NCI-H2107 treated with DMSO at 0.1 percent for 48 hours (cell line): ENCODE measurements at regions not wholly inside any gene's neighbourhood (a gene's known extent, or its start where the extent isn't known, plus 50 kb on each side); places are given as distances from the start of the nearest gene placed in this dataset.
"Not testable (repeated sequence)": the region's sequence is repeated elsewhere in the genome, so short reads cannot be mapped to it uniquely, and the experiment has no call there.

ENCODE experiments used
- DNase-seq: peaks from one replicate; lab custom pipeline; 2025; ENCODE audit not compliant: unreplicated experiment; lab: John Stamatoyannopoulos, UW

DNA sequence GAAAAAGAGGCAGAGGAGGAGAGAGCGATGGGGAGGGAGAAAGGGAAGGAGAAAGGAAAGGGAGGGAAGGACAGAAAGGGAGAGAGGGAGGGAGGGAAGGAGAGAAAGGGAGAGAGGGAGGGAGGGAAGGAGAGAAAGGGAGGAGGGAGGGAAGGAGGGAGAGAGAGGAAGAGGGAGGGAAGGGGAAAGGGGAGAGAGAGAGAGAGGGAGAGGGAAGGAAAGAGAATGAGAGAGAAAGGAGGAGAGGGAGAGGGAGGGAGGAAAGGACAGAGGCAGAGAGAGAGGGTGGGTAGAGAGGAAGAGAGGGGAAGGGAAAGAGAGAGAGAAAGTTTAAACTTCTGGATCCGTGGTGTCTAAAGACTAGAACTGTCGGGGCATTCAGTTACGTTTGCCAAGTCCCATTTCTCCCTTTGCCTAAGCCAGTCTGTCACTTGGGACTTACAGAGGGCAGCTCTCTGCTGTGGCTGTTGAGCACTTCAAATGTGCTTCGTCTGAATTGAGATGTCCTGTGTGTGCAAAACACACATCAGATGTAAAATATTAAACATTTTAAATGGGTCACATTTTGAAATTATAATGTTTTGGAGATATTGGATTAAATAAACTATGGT is 62.6 kb downstream of the PLXNA1 start:
- DNase-seq = no peak

DNA sequence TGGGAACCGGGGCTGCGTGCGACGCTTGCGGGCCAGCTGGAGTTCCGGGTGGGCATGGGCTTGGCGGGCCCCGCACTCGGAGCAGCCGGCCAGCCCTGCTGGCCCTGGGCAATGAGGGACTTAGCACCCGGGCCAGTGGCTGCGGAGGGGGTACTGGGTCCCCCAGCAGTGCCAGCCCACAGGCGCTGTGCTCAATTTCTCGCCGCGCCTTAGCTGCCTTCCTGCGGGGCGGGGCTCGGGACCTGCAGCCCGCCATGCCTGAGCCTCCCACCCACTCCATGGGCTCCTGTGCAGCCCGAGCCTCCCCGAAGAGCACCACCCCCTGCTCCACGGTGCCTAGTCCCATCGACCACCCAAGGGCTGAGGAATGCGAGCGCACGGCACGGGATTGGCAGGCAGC is 63.8 kb downstream of the PLXNA1 start:
- DNase-seq = not testable (repeated sequence)

DNA sequence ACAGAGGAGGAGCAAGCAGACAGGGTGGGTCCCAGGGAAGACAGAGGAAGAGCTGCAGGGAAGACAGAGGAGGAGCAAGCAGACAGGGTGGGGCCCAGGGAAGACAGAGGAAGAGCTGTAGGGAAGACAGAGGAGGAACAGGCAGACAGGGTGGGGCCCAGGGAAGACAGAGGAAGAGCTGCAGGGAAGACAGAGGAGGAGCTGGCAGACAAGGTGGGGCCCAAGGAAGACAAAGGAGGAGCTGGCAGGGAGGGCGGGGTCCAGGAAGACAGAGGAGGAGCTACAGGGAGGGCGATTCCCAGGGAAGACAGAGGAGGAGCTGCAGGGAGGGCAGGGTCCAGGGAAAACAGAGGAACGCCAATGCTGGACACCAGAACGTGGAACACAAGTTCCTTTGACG is 66.5 kb downstream of the PLXNA1 start:
- DNase-seq = no peak

DNA sequence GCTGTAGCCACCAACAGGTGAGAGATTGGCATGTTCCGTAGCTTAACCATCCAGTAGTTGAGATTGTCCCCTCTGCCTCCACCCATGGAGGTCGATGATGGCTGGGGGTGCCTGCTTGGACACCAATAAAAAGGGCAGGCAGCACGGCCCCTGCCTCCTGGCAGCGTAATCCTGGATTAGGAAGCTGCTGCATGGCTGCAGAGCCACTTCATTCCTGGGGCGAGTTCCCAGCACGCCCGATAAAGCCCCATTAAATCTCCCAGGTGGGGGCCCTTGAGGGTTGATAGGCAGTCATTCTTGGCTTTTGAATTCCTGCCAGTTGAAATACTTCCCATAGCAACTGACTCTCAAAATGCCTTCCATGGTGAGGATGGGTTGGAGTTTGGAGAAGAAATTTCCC is 67.8 kb downstream of the PLXNA1 start:
- DNase-seq = no peak

DNA sequence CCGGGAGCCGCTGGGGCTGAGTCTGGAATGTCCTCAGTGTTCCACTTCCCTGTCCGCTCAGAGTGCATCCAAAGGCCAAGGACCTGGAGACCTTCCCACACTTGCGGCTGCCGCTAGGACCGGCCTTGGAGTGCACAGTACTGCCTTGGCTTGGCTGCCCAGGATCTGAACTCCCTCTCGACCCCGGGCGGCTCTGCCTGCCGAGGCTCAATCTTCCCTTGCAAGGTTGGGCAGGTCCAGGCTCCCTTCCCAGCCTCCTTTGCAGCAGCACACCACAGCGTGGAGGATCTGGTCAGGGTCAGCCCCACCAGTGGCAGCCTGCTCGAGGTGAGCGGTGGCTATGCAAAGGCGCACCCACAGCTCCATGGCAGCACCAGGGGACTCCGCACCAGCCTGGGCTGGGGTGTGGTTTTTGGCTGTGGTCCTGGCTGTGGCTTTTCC is 69.2 kb downstream of the PLXNA1 start:
- no peak for DNase-seq

DNA sequence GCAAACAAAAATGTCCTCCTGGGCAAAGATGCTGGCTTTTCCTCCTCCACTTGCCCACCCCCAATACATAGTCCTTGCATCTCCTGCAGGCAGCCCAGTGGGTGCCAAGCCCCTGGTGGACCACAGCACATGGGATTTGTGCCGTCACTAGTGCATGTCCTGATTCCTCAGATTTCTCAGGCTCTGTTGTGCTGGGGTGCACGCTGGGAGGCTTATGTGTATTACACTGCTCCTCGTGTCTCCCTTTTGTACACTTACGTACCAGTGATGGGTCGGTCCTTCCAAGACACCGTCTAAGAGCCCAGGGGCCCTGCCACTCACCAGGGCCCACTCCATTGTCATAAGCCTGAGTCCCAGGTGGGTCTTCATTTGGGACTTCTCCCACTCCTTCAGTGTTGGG is 70.1 kb downstream of the PLXNA1 start:
- no peak for DNase-seq

DNA sequence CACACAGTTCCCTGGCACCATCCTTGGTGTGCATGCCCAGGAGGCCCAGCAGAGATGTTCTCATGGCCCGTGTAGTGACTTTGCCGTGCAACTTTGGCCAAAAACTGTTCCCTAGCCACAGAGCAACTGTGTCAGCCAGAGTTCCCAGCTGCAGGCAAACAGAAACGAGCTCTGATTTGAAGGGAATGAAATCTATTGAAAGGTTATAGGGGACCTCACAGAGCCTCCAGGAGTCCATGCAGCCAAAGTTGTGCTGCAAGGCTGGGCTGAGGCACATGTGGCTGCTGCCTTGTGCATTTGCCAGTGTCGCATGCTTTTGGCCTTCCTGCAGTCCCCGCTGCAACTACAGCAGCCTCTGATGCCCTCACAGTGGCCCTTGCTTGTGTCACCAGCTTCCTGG is 70.5 kb downstream of the PLXNA1 start:
- no peak for DNase-seq

DNA sequence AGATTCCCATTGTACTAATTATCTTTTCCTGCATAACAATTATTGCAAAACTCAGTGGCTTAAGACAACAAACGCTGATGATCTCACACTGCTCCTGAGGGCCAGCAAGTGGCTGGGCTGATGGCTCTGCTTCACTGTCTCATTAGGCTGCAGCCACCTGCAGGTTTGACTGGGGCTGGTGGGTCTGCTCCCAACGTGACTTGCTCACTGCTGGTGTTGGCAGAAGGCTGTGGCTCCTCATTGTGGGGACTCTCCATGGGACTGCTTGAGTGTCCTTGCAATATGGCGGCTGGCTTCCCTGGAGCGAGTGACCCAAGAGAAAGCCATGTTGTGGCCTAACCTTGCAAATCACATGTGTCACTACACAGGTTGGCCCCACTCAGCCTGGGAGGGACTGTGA is 71.1 kb downstream of the PLXNA1 start:
- DNase-seq = no peak

DNA sequence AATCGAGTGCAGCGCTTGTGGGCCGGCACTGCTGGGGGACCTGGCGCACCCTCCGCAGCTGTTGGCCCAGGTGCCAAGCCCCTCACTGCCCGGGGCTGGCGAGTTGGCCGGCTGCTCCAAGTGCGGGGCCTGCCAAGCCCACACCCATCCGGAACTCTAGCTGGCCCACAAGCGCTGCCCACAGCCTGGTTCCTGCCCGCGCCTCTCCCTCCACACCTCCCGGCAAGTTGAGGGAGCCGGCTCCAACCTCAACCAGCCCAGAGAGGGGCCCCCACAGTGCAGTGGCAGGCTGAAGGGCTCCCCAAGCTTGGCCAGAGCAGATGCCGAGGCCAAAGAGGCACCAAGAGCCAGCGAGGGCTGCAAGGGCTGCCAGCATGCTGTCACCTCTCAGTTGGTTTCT is 73.4 kb downstream of the PLXNA1 start:
- no peak for DNase-seq

DNA sequence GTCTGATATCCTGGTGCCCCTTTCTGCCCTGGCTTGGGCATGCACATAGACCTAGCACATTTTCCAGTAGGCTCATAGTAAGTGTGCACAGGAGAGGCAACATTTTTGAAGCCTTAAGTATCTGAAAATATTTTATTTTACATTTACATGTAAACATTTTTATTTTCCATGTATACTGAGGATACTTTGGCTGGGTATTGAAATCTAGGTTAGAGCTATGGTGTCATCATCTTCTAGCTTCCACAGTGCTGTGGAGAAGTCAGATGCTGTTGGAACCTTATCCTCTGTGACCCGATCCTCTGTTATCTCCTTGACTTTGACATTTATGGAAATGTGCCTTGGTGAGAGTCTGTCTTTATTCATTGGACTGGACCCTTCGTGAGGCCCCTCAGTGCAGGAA is 74.1 kb downstream of the PLXNA1 start:
- DNase-seq = no peak

DNA sequence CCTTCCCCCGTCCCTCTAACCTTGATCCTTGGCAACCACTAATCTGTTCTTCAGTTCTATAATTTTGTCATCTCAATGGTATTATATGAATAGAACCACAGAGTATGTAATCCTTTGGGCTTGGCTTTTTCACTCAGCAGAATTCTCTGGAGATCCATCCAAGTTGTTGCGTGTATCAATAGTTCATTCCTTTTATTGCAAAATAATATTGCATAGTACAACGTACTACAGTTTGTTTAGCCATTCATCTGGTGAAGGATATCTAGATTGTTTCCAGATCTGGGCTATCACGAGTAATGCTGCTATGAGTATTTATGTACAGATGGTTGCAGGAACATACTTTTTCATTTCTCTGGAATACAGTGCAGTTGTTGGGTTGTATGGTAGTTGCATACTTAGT is 76.2 kb downstream of the PLXNA1 start:
- DNase-seq = no peak

DNA sequence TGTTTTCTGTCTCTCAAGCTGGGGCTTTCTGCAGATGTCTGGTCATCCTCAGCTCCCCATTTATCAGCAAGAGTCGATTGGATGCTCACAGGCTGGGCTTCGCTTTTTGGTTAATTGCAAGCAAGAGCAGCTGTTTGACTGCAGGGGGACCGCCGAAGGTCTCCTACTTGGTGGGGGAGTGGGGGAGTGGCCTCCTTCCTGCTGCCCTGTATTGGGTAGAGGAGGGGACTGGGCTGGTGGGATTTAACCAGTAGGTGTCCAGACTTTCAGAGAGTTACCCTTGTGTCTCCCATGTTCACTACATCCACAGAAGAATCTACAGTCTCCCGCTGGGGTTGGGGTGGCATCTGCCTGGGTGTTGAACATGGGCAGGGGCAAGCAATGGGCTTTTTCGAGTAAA is 78.7 kb downstream of the PLXNA1 start:
- no peak for DNase-seq

DNA sequence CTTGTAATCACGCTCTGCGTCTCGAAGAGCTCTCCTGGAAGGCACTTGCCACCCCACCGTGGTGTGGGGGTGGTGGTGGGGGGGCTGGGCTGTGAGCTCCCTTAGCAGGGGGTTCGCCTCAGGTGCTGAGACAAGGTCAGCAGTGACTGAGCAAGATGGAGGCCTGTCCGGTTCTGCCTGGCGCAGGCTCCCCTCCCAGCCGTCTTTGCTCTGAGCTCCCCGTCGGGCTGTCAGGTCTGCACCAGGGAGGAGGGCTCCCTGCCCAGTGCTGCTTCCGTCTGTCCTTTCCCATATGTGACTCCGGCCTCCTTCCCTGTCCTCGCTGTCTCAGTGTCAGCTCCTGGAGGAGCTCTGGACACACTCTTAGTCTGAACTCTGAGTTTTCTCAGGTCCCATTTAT is 80.0 kb downstream of the PLXNA1 start:
- no peak for DNase-seq

DNA sequence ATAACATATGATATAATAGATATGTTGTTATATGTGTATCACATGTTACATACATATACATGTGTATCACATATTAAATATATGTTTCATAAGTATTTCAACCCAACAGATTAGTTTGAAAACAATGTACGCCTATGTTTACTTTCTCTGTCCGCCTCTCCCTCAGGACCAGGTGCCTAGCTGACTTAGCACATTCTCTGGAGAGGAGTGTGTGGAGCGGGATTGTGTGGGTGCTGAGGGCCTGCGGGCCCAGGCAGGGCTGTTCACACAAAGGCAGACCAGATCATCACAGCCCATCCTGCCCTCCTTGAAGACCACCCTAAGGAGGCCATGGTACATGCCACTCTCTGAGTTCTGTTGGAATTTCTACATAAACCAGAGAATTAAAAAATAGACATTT is 81.0 kb downstream of the PLXNA1 start:
- no peak for DNase-seq

DNA sequence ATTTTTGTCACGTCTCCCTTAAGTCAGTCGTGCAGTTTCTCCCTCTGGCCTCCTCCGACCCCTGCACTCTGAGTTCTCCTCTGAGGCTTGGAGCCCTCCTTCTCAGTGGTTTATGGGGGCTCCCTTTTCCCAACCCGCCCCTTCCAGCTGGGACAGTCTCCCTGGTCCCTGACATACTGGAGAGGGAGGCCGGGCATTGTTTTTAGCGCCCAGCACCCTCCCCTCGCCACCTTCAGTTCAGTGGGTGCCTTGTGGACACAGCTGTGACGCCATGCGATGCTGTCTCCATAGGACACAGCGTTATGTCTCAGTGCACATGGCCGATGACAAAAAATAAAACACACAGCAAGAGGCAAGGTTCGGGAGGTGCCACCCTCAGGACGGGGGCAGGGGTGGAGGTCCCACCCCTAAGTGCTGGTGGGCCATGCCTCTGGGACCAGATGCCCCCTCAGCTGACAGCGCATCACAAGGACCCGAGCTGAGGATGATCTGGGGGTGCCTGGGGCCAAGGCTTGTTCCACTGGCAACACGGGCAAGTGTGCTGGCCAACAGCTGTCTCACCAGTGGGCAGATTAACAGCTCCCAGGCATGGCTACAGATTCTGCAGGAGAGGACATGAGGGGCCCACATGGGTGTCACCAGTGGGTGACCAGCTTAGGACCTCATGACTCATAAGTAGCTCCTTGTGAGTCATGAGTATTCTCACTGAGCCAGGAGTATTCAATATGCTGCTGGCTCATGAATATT is 81.6 kb downstream of the PLXNA1 start:
- no peak for DNase-seq

DNA sequence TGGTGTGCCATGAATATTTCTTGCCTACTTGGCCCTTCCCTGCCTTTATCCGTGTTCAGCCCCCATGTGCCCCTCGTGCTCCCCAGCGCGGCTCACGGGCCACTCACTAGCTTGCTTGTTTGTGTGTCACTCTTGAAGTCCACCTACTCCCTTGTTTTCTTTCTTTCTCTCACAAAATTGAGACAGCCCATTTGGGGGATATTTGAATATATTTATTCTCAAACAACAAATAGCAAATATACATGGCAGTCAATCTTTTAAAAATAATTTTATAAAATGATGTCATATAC is 82.2 kb downstream of the PLXNA1 start:
- no peak for DNase-seq

DNA sequence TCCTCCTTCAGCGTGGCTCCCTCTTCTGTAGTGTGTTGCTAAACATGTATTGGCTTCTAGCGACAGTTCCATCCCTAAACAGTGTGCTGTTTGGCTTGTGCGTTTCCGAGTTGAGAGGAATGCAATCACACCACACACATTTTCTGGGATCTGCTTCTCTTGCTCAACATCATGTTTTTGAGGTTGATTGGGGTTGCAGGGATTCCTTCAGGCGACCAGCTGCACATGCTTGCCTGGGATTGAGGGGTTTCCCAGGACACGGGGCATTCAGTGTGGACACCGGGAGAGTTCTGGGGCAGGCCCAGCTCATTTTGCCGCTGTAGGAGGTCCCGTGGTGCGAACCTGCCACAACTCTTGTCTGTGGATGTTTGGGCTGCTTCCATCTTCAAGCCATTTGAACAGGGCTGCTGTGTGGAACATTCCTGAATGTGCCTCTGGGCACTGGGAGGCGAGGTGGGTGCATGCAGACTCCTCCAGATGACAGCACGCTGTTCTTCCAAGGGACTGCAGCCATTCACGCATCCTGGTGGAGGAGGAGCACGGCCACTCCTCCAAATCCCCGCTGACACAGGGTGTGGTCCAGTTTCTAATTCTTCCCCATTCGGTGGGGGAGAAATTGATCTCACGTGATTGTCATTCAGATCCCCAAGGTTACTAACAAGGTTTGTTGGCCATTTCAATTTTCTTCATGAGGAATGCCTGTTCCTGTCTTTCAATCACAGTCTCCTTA is 82.8 kb downstream of the PLXNA1 start:
- DNase-seq = no peak

DNA sequence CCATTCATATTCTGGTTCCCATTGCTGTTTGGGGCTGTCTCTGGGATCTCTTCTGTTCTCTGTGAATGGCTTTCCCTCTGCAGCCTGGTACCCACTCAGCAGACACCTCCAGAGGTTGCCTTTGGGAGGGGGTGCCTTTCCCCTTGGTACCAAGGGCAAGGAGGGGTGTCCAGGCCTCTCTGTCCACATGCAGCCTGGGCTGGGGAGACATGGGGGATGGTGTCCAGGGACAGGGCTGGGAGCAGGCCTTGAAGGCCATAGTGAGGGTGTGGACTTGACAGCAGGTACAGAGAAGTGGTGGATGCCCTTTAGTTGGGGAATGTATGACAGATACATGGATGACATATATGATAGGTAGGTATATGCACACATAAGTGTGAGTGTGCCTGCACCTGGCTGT is 83.7 kb downstream of the PLXNA1 start:
- DNase-seq = no peak

DNA sequence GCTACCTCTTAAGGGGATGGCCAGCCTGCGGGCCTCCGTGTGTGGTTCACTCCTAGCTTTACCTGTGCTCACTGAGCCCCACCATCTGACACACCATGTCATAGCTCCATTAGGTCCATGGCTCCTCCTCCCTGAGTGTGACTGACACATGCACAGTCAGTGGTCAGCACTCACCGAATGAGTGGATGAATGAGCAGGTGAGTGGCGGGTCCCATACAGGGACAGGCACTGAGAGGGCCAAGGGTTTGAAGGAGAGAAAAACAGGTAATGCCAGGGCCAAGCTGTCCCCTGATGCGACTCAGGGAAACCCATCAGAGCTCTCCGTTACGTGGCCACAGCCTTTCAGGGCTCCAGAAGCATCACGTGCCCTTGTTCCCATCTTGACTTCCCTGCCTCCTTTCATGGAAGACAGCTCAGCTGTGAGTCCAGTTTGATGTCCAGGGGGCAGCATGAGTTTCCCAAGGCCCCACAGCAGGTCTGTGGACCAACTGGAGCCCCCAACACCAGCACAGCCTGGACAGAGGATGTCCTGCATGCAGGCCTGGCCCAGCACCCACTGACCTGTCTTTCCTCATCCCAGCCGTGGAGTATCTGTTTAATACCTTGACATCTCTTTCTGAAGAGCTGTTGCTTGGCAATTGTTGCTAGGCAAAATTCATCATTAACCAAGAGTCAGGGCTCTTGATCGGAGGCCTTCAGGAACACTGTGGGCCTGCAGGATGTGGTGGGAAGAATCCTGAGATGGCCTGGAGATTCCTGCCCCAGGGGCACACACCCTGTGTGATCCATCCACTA is 84.4 kb downstream of the PLXNA1 start:
- no peak for DNase-seq

DNA sequence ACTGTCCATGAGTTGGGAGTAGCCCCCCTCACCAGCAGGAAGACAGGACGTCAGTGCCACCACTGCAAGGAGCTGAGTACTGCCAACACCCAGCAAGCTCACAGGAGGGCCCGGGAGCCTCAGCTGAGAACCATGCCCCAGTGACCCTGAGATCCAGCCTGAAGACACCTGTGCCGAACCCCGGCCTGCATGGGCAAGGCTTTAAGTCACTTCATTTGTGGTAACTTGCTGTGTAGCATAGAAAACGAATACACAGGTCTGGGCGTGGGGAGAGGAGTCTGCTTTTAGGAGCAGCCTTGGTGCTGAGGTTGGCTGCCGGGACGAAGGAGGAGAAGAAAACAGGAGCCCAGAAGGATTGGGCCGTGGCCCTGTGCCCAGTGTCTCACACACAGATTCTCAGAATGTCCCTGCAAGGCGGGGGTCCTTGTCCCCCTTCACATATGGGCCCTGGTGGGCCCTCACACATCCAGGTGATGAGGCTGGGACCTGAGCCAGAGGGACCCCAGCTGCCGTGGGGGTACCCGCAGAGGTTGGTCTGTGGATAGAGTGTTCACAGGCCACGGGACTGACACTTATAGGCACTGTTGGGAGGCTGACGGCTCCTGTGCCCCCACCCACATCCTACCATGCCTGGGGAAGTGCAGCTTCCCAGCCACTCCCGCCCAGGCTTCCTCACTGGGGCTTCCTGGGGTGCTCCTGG is 85.3 kb downstream of the PLXNA1 start:
- DNase-seq = no peak

DNA sequence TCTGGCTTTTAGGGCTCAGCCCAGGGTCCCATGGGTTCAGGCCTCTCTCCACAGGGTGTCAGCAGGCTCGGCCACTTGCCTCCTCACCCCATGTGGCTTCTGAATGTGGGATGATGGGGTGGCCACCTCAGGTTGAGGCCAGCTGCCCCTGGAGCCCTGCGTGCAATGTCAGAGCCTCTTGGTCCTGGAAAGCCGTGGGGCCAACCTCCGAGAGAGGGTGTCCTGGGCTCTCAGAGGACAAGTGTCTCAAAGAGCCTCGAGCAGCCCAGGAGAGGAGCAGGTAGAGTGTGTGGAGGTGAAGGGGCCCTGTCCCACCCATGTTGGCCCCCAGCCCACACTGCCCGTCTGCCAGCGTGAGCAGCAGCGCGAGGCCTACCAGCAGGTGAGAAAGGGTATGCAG is 86.0 kb downstream of the PLXNA1 start:
- no peak for DNase-seq
